ENCODE measurements at regions not wholly inside any gene's neighbourhood (a gene's known extent, or its start where the extent isn't known, plus 50 kb on each side); places are given as distances from the start of the nearest gene placed in this dataset.

GRCh38 chr12:94864987-94865386 lies 138.5 kb downstream of the NDUFA12 start:
- WGBS, 2 donors, result 92% methylated on average over 1 of the region's 1 CpG
- no peak overlapping the region for H3K27ac ChIP-seq (ENCODE audit: low read depth in 2 of 2, low read length in 1 of 2)
- H3K4me3 ChIP-seq (ENCODE audit: low read depth in 1 of 2, low read length in 2 of 2), result no peak overlapping the region
- H3K36me3 ChIP-seq (ENCODE audit: control insufficient read depth in 2 of 2, insufficient read depth in 2 of 2, low read length in 1 of 2), result no peaks in the 10 kb centered on the region
- H3K4me1 ChIP-seq (ENCODE audit: control insufficient read depth in 2 of 2, insufficient read depth in 2 of 2, low read length in 1 of 2), result no peaks in the 10 kb centered on the region
- H3K9me3 ChIP-seq (ENCODE audit: control insufficient read depth in 2 of 2, insufficient read depth in 1 of 2, low read depth in 1 of 2, low read length in 1 of 2), result no peaks in the 10 kb centered on the region
- H3K27me3 ChIP-seq (ENCODE audit: control insufficient read depth in 1 of 2, insufficient read depth in 2 of 2, low read length in 2 of 2), result no peaks in the 10 kb centered on the region

GRCh38 chr12:94863321-94864035 lies 140.0 kb downstream of the NDUFA12 start:
- Histone ChIP-seq H3K27me3 (ENCODE audit: control insufficient read depth in 1 of 2, insufficient read depth in 2 of 2, low read length in 2 of 2) (no peaks in the 10 kb centered on the region), H3K4me1 (ENCODE audit: control insufficient read depth in 2 of 2, insufficient read depth in 2 of 2, low read length in 1 of 2) (no peaks in the 10 kb centered on the region), H3K27ac (ENCODE audit: low read depth in 2 of 2, low read length in 1 of 2) (no peak overlapping the region), H3K9me3 (ENCODE audit: control insufficient read depth in 2 of 2, insufficient read depth in 1 of 2, low read depth in 1 of 2, low read length in 1 of 2) (no peaks in the 10 kb centered on the region), H3K36me3 (ENCODE audit: control insufficient read depth in 2 of 2, insufficient read depth in 2 of 2, low read length in 1 of 2) (no peaks in the 10 kb centered on the region), H3K4me3 (ENCODE audit: low read depth in 1 of 2, low read length in 2 of 2) (no peak overlapping the region)
- WGBS, 2 donors, result 68 to 75% methylated on average over 8 of the region's 8 CpGs

GRCh38 chr12:94862421-94862820 lies 141.1 kb downstream of the NDUFA12 start:
- WGBS, 2 donors, result 85 to 87% methylated on average over 3 of the region's 3 CpGs
- no peak overlapping the region for H3K4me3 ChIP-seq (ENCODE audit: low read depth in 1 of 2, low read length in 2 of 2)
- no peak overlapping the region for H3K27ac ChIP-seq (ENCODE audit: low read depth in 2 of 2, low read length in 1 of 2)
- no peaks in the 10 kb centered on the region for H3K36me3 ChIP-seq (ENCODE audit: control insufficient read depth in 2 of 2, insufficient read depth in 2 of 2, low read length in 1 of 2)
- H3K9me3 ChIP-seq (ENCODE audit: control insufficient read depth in 2 of 2, insufficient read depth in 1 of 2, low read depth in 1 of 2, low read length in 1 of 2), result no peaks in the 10 kb centered on the region
- H3K4me1 ChIP-seq (ENCODE audit: control insufficient read depth in 2 of 2, insufficient read depth in 2 of 2, low read length in 1 of 2), result no peaks in the 10 kb centered on the region
- no peaks in the 10 kb centered on the region for H3K27me3 ChIP-seq (ENCODE audit: control insufficient read depth in 1 of 2, insufficient read depth in 2 of 2, low read length in 2 of 2)

GRCh38 chr12:94856324-94856723 lies 147.2 kb downstream of the NDUFA12 start:
- no peaks in the 10 kb centered on the region for H3K27me3 ChIP-seq (ENCODE audit: control insufficient read depth in 1 of 2, insufficient read depth in 2 of 2, low read length in 2 of 2)
- 57 to 63% methylated on average over 2 of the region's 2 CpGs for WGBS, 2 donors
- H3K4me3 ChIP-seq (ENCODE audit: low read depth in 1 of 2, low read length in 2 of 2), result no peak overlapping the region
- H3K27ac ChIP-seq (ENCODE audit: low read depth in 2 of 2, low read length in 1 of 2), result no peak overlapping the region
- H3K4me1 ChIP-seq (ENCODE audit: control insufficient read depth in 2 of 2, insufficient read depth in 2 of 2, low read length in 1 of 2), result no peaks in the 10 kb centered on the region
- H3K36me3 ChIP-seq (ENCODE audit: control insufficient read depth in 2 of 2, insufficient read depth in 2 of 2, low read length in 1 of 2), result no peaks in the 10 kb centered on the region
- H3K9me3 ChIP-seq (ENCODE audit: control insufficient read depth in 2 of 2, insufficient read depth in 1 of 2, low read depth in 1 of 2, low read length in 1 of 2), result no peaks in the 10 kb centered on the region

GRCh38 chr12:94855853-94856252 lies 147.6 kb downstream of the NDUFA12 start:
- Histone ChIP-seq H3K27ac (ENCODE audit: low read depth in 2 of 2, low read length in 1 of 2) (no peak overlapping the region), H3K4me1 (ENCODE audit: control insufficient read depth in 2 of 2, insufficient read depth in 2 of 2, low read length in 1 of 2) (no peaks in the 10 kb centered on the region), H3K27me3 (ENCODE audit: control insufficient read depth in 1 of 2, insufficient read depth in 2 of 2, low read length in 2 of 2) (no peaks in the 10 kb centered on the region), H3K36me3 (ENCODE audit: control insufficient read depth in 2 of 2, insufficient read depth in 2 of 2, low read length in 1 of 2) (no peaks in the 10 kb centered on the region), H3K9me3 (ENCODE audit: control insufficient read depth in 2 of 2, insufficient read depth in 1 of 2, low read depth in 1 of 2, low read length in 1 of 2) (no peaks in the 10 kb centered on the region), H3K4me3 (ENCODE audit: low read depth in 1 of 2, low read length in 2 of 2) (no peak overlapping the region)
- whole genome bisulfite sequencing, 2 donors, result 60 to 63% methylated on average over 6 of the region's 6 CpGs

- Histone ChIP-seq H3K4me1 (ENCODE audit: control insufficient read depth in 2 of 2, insufficient read depth in 2 of 2, low read length in 1 of 2) (no peaks in the 10 kb centered on the region), H3K9me3 (ENCODE audit: control insufficient read depth in 2 of 2, insufficient read depth in 1 of 2, low read depth in 1 of 2, low read length in 1 of 2) (no peaks in the 10 kb centered on the region), H3K27ac (ENCODE audit: low read depth in 2 of 2, low read length in 1 of 2) (no peak overlapping the region), H3K36me3 (ENCODE audit: control insufficient read depth in 2 of 2, insufficient read depth in 2 of 2, low read length in 1 of 2) (no peaks in the 10 kb centered on the region), H3K27me3 (ENCODE audit: control insufficient read depth in 1 of 2, insufficient read depth in 2 of 2, low read length in 2 of 2) (no peaks in the 10 kb centered on the region), H3K4me3 (ENCODE audit: low read depth in 1 of 2, low read length in 2 of 2) (no peak overlapping the region)
- WGBS, 2 donors, result 66 to 70% methylated on average over 2 of the region's 2 CpGs
These were observed 152.0 kb downstream of the NDUFA12 start for GRCh38 chr12:94851396-94852028.

GRCh38 chr12:94849411-94849976 lies 154.0 kb downstream of the NDUFA12 start:
- no peak overlapping the region for H3K27ac ChIP-seq (ENCODE audit: low read depth in 2 of 2, low read length in 1 of 2)
- H3K4me3 ChIP-seq (ENCODE audit: low read depth in 1 of 2, low read length in 2 of 2), result no peak overlapping the region
- H3K9me3 ChIP-seq (ENCODE audit: control insufficient read depth in 2 of 2, insufficient read depth in 1 of 2, low read depth in 1 of 2, low read length in 1 of 2), result no peaks in the 10 kb centered on the region
- no peaks in the 10 kb centered on the region for H3K4me1 ChIP-seq (ENCODE audit: control insufficient read depth in 2 of 2, insufficient read depth in 2 of 2, low read length in 1 of 2)
- WGBS, 2 donors, result 76 to 84% methylated on average over 5 of the region's 5 CpGs
- no peaks in the 10 kb centered on the region for H3K36me3 ChIP-seq (ENCODE audit: control insufficient read depth in 2 of 2, insufficient read depth in 2 of 2, low read length in 1 of 2)
- H3K27me3 ChIP-seq (ENCODE audit: control insufficient read depth in 1 of 2, insufficient read depth in 2 of 2, low read length in 2 of 2), result no peaks in the 10 kb centered on the region

- Histone ChIP-seq H3K9me3 (ENCODE audit: control insufficient read depth in 2 of 2, insufficient read depth in 1 of 2, low read depth in 1 of 2, low read length in 1 of 2) (no peaks in the 10 kb centered on the region), H3K36me3 (ENCODE audit: control insufficient read depth in 2 of 2, insufficient read depth in 2 of 2, low read length in 1 of 2) (no peaks in the 10 kb centered on the region), H3K27ac (ENCODE audit: low read depth in 2 of 2, low read length in 1 of 2) (no peak overlapping the region), H3K4me3 (ENCODE audit: low read depth in 1 of 2, low read length in 2 of 2) (no peak overlapping the region), H3K27me3 (ENCODE audit: control insufficient read depth in 1 of 2, insufficient read depth in 2 of 2, low read length in 2 of 2) (no peaks in the 10 kb centered on the region), H3K4me1 (ENCODE audit: control insufficient read depth in 2 of 2, insufficient read depth in 2 of 2, low read length in 1 of 2) (no peaks in the 10 kb centered on the region)
- 91 to 93% methylated on average over 4 of the region's 4 CpGs for WGBS, 2 donors
These were observed 154.5 kb downstream of the NDUFA12 start for GRCh38 chr12:94848966-94849365.

- WGBS, 2 donors, result 88 to 92% methylated on average over 8 of the region's 8 CpGs
- H3K36me3 ChIP-seq (ENCODE audit: control insufficient read depth in 2 of 2, insufficient read depth in 2 of 2, low read length in 1 of 2), result no peaks in the 10 kb centered on the region
- H3K9me3 ChIP-seq (ENCODE audit: control insufficient read depth in 2 of 2, insufficient read depth in 1 of 2, low read depth in 1 of 2, low read length in 1 of 2), result no peaks in the 10 kb centered on the region
- no peak overlapping the region for H3K27ac ChIP-seq (ENCODE audit: low read depth in 2 of 2, low read length in 1 of 2)
- H3K27me3 ChIP-seq (ENCODE audit: control insufficient read depth in 1 of 2, insufficient read depth in 2 of 2, low read length in 2 of 2), result no peaks in the 10 kb centered on the region
- H3K4me3 ChIP-seq (ENCODE audit: low read depth in 1 of 2, low read length in 2 of 2), result no peak overlapping the region
- H3K4me1 ChIP-seq (ENCODE audit: control insufficient read depth in 2 of 2, insufficient read depth in 2 of 2, low read length in 1 of 2), result no peaks in the 10 kb centered on the region
These were observed 158.4 kb downstream of the NDUFA12 start for GRCh38 chr12:94845110-94845509.

GRCh38 chr12:94844452-94844851 lies 159.0 kb downstream of the NDUFA12 start:
- no peaks in the 10 kb centered on the region for H3K4me1 ChIP-seq (ENCODE audit: control insufficient read depth in 2 of 2, insufficient read depth in 2 of 2, low read length in 1 of 2)
- 91 to 92% methylated on average over 3 of the region's 3 CpGs for WGBS, 2 donors
- no peaks in the 10 kb centered on the region for H3K36me3 ChIP-seq (ENCODE audit: control insufficient read depth in 2 of 2, insufficient read depth in 2 of 2, low read length in 1 of 2)
- no peak overlapping the region for H3K27ac ChIP-seq (ENCODE audit: low read depth in 2 of 2, low read length in 1 of 2)
- no peaks in the 10 kb centered on the region for H3K9me3 ChIP-seq (ENCODE audit: control insufficient read depth in 2 of 2, insufficient read depth in 1 of 2, low read depth in 1 of 2, low read length in 1 of 2)
- H3K27me3 ChIP-seq (ENCODE audit: control insufficient read depth in 1 of 2, insufficient read depth in 2 of 2, low read length in 2 of 2), result no peaks in the 10 kb centered on the region
- no peak overlapping the region for H3K4me3 ChIP-seq (ENCODE audit: low read depth in 1 of 2, low read length in 2 of 2)
